ENCODE measurements at regions not wholly inside any gene's neighbourhood (a gene's known extent, or its start where the extent isn't known, plus 50 kb on each side); places are given as distances from the start of the nearest gene placed in this dataset.

DNA sequence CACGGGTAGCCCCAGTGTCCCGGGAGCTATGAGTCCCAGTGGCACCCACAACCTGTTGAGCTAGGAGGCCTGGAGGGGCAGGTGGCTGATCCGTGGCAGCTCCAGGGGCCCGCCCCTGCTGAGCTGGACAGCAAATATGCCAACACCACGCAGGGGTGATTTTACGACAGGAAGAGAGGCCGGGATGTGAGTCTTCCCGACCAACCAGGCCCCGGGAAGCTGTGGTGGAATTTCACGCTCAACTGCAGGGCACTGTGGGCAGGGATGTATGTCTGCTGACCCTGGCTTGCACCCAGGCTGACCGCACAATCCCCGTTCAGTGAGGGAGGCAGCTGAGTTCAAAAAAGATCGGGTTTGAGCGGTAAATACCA lies 183.9 kb downstream of the ERMARD start:
- TF ChIP-seq, protein P1, sequence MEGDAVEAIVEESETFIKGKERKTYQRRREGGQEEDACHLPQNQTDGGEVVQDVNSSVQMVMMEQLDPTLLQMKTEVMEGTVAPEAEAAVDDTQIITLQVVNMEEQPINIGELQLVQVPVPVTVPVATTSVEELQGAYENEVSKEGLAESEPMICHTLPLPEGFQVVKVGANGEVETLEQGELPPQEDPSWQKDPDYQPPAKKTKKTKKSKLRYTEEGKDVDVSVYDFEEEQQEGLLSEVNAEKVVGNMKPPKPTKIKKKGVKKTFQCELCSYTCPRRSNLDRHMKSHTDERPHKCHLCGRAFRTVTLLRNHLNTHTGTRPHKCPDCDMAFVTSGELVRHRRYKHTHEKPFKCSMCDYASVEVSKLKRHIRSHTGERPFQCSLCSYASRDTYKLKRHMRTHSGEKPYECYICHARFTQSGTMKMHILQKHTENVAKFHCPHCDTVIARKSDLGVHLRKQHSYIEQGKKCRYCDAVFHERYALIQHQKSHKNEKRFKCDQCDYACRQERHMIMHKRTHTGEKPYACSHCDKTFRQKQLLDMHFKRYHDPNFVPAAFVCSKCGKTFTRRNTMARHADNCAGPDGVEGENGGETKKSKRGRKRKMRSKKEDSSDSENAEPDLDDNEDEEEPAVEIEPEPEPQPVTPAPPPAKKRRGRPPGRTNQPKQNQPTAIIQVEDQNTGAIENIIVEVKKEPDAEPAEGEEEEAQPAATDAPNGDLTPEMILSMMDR (IDR thresholded peaks at IDR 0.05; ENCODE audit: insufficient read depth, low read depth, low read length) = no peak
- no peak for TF ChIP-seq EZH2 (IDR thresholded peaks at IDR 0.05; ENCODE audit: insufficient read depth, low read length)

All from astrocyte (in vitro differentiated cells and primary cell).